Neutrophil (primary cell): ENCODE measurements at regions not wholly inside any gene's neighbourhood (a gene's known extent, or its start where the extent isn't known, plus 50 kb on each side); places are given as distances from the start of the nearest gene placed in this dataset.

ENCODE experiments used
- H3K27ac ChIP-seq: fragments of 200-600 bp; sonication (generic); 2 replicates; pipeline ENCODE4 v1.5.1; 2016; ENCODE audit warnings: mild to moderate bottlenecking, moderate library complexity
- H3K27me3 ChIP-seq: fragments of 200-600 bp; sonication (generic); 2 replicates; pipeline ENCODE4 v1.6.0; 2016; ENCODE audit warnings: mild to moderate bottlenecking
- H3K36me3 ChIP-seq: fragments of 200-600 bp; sonication (generic); 2 replicates; pipeline ENCODE4 v1.5.1; 2017
- H3K4me1 ChIP-seq, 2 experiments: fragments of 200-600 bp in 1 of 2; sonication (generic) in 1 of 2; 1 replicate in 1 of 2; 2 replicates in 1 of 2; pipeline versions ENCODE4 v1.5.1 to v1.6.1; 2013 to 2016; ENCODE audit warnings: low read depth in 1 of 2, low read length in 1 of 2, mild to moderate bottlenecking in 1 of 2, moderate library complexity in 1 of 2; ENCODE audit not compliant: control insufficient read depth in 1 of 2, insufficient read depth in 1 of 2
- H3K4me3 ChIP-seq, 2 experiments: fragments of 200-600 bp in 1 of 2; sonication (generic) in 1 of 2; 1 replicate in 1 of 2; 2 replicates in 1 of 2; pipeline ENCODE4 v1.5.1; 2013 to 2016; ENCODE audit warnings: low read depth in 1 of 2, low read length in 1 of 2, mild to moderate bottlenecking in 1 of 2, moderate library complexity in 1 of 2
- H3K9me3 ChIP-seq: fragments of 200-600 bp; sonication (generic); 2 replicates; pipeline ENCODE4 v1.5.1; 2016
- CTCF ChIP-seq: fragments of 200-600 bp; sonication (generic); IDR thresholded peaks from 2 replicates; pipeline ENCODE4 v1.5.1; 2016; ENCODE audit warnings: antibody characterized with exemption

GRCh38 chr7:33820206-33820605 is 85.1 kb upstream of the BMPER start:
- H3K4me1 ChIP-seq: no peaks in the 10 kb centered on the region
- H3K9me3 ChIP-seq: no peaks in the 10 kb centered on the region
- TF ChIP-seq CTCF: no peak
- H3K4me3 ChIP-seq: no peak overlapping the region
- H3K36me3 ChIP-seq: no peaks in the 10 kb centered on the region
- no peaks in the 10 kb centered on the region for H3K27me3 ChIP-seq
- H3K27ac ChIP-seq: no peak overlapping the region

- TF ChIP-seq CTCF: no peak
- H3K27me3 ChIP-seq: no peaks in the 10 kb centered on the region
- H3K36me3 ChIP-seq: no peaks in the 10 kb centered on the region
Measured at GRCh38 chr7:33821970-33822369, 83.4 kb upstream of the BMPER start.

GRCh38 chr7:33823913-33824312 is 81.4 kb upstream of the BMPER start:
- no peaks in the 10 kb centered on the region for H3K36me3 ChIP-seq
- no peaks in the 10 kb centered on the region for H3K9me3 ChIP-seq
- H3K27ac ChIP-seq: no peak overlapping the region
- H3K27me3 ChIP-seq: no peaks in the 10 kb centered on the region
- H3K4me3 ChIP-seq: no peak overlapping the region
- TF ChIP-seq CTCF: no peak
- no peaks in the 10 kb centered on the region for H3K4me1 ChIP-seq

More at GRCh38 chr7:33821970-33822369, 83.4 kb upstream of the BMPER start:
- Histone ChIP-seq H3K27ac (no peak overlapping the region), H3K4me3 (no peak overlapping the region), H3K4me1 (no peaks in the 10 kb centered on the region), H3K9me3 (no peaks in the 10 kb centered on the region)

GRCh38 chr7:33824911-33825459 is 80.4 kb upstream of the BMPER start:
- no peak for TF ChIP-seq CTCF
- H3K4me3 ChIP-seq: no peak overlapping the region
- no peaks in the 10 kb centered on the region for H3K27me3 ChIP-seq
- H3K27ac ChIP-seq: no peak overlapping the region
- H3K9me3 ChIP-seq: no peaks in the 10 kb centered on the region
- H3K4me1 ChIP-seq: no peaks in the 10 kb centered on the region
- H3K36me3 ChIP-seq: no peaks in the 10 kb centered on the region

GRCh38 chr7:33825644-33826043 is 79.7 kb upstream of the BMPER start:
- no peaks in the 10 kb centered on the region for H3K27me3 ChIP-seq
- H3K4me3 ChIP-seq: no peak overlapping the region
- TF ChIP-seq CTCF: no peak
- no peaks in the 10 kb centered on the region for H3K36me3 ChIP-seq
- no peaks in the 10 kb centered on the region for H3K9me3 ChIP-seq
- no peaks in the 10 kb centered on the region for H3K4me1 ChIP-seq
- no peak overlapping the region for H3K27ac ChIP-seq

- no peaks in the 10 kb centered on the region for H3K9me3 ChIP-seq
- no peak for TF ChIP-seq CTCF
- H3K36me3 ChIP-seq: no peaks in the 10 kb centered on the region
- H3K4me3 ChIP-seq: no peak overlapping the region
- H3K27ac ChIP-seq: no peak overlapping the region
- H3K27me3 ChIP-seq: no peaks in the 10 kb centered on the region
- H3K4me1 ChIP-seq: no peaks in the 10 kb centered on the region
Measured at GRCh38 chr7:33829536-33829935, 75.8 kb upstream of the BMPER start.
